CD4-positive, alpha-beta T cell treated with Interleukin-12 subunit alpha and Interleukin-12 subunit beta, for 1 hour (primary cell): ENCODE measurements at regions not wholly inside any gene's neighbourhood (a gene's known extent, or its start where the extent isn't known, plus 50 kb on each side); places are given as distances from the start of the nearest gene placed in this dataset.

Experiments
- DNase-seq: peaks from one replicate; pipeline ENCODE4 v3.0.0-alpha.2; 2020

DNA sequence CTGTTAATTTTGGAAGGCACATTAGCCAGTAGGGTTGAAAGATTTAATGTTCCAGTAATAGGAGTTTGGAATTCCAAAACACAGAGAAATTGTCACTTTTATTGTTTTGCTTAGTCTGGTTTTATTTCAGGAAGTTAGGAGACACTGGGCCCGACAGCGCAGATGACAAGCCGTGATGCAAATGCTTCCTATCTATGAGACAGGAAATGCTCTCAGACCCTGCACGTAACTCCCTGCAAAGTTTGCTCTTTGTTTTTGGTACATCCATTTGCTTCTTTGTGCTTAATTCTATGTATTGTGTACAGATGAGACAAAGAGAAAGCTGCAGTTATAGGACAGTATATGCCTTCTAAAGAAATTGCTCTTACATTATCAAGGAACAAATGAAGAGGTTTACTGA is 201.6 kb upstream of the SGK1 start:
- peak; percentile 37 for DNase-seq

DNA sequence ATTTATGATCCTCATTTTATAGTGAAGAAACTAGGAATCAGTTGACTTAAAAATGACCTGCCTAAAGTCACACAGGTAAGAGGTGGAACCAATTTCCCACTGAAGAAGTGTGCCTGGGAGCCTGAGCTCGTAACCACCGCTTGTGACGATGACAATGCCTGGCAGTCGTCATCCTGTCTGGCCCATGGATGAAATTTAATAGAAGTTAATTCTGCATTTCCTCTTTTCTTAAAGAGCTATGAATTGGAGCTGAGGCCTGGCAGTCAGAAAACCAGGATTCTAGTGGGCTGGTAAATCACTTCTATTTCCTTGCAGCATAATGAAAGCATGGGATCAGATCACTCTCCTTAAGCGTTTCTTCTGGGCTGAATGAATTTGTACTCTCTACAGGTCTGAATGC is 200.0 kb upstream of the SGK1 start:
- no peak for DNase-seq

DNA sequence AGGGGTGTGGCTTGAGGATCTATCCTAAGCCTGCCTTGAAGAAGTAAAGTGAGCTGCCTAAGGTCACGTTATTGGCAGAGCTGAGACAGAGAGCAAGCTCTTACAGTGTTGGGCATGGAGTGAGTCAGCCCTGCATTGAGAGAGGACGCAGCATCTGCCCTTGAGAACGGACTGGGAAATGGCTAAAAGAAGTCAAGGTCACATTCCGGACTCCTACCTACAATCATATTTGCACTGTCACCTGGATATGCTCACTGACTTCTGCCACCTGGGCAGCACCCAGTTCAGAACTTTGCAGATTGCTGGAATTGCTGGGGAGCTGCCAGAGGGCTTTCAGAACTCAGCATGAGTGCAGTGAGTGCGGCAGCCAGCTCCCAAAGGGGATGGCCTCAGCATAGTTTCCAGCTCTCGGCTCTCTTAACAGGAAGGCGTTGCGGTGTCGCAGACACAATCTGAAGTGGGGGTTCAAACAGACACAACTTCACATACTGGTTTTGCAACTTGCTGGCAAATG is 199.3 kb upstream of the SGK1 start:
- no peak for DNase-seq

DNA sequence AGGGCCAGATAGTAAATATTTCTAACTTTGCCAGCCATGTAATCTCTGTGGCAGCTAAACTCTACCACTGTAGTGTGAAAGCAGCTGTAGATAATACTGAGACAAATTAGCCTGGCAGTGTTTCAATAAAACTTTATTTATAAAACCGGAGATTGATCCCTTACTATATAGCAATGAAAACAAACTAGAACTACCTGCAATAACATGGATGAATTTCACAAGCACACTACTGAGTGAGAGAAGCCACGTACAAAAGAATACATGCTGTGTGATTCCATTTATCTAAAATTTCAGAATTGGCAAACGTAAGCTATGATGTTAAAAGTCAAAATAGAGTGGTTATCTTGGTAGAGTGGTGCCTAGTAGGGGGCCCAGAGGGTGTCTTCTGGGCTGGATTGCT is 198.7 kb upstream of the SGK1 start:
- no peak for DNase-seq

DNA sequence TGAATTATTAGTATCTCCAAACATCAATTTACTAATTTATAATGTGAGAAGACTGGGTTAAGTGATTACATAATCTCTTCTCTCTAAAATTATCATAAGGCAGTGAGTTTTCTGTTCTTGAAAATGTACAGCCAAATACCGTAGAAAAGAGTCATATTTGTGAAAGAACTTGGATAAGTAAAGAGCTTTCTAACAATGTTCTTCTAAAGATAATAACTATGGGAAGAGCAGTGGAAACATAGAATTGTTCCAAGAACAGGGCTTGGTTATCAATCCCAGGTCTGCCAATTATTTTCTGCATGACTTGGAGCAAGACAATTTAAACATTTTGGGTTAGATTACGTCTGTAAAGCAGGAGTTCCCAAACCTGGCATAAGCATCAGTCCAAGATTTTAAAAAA is 198.1 kb upstream of the SGK1 start:
- DNase-seq, result no peak

DNA sequence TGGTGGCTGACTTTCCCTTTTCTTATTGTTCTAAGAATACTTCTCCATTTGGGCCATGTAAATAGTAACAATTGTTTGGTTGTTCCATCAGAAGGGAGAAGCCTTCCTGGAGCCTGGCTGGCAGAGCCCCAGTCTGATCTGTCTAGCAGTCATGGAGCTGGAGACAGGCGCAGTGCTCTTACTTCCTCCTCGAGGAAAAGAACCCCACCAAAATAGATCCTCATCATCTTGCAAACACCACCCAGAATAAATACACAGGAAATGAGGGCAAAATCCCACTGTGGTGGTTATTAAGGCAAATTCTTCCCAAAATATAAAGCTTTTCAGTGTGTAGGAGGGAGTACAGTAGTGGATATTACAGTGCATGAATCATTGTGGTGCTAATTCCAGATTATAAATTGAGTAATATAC is 195.1 kb upstream of the SGK1 start:
- no peak for DNase-seq

DNA sequence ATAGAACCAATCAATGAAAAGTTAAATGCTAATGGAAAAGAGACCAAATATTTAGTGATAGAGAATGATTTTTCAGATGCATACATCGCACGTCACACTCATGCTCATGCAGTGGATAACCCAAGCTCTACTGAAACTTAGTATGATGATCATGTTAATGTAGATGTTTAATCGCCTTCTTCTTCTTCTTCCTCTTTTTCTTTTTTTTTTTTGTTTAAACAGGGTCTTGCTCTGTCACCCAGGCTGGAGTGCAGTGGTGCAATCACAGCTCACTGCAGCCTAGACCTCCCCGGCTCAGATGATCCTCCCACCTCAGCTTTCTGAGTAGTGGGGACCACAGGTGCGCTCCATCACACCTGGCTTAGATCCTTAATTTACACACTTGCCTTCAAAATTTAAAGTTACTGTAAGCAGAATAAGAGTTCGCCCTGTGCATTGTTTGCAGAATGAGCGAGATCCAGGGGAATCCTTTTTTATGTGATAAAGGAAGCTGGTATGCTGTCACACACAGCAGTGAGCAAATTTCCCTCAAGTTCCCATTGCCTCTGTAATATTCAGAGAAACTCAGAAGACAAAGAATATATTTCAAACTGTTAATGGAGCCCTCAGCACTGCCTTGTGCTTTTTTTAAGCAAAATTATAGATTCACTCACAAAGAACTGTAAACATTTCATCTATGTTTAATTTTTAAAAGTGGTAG is 194.2 kb upstream of the SGK1 start:
- DNase-seq, result no peak

DNA sequence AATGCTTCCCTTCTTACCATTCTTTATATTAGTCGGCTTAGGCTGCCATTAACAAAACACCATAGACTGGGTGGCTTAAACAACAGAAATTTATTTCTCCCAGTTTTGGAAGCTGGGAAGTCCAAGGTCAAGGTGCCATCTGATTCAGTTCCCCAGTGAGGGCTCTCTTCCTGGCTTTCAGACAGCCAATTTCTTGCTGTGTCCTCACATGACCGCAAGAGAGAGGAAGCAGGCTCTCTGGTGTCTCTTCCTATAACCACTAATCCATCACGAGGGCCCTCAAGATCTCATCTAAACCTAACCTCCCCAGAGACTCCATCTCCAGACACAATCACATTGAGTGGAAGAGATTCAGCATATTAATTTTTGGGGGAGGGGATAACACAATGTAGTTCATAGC is 193.0 kb upstream of the SGK1 start:
- no peak for DNase-seq

DNA sequence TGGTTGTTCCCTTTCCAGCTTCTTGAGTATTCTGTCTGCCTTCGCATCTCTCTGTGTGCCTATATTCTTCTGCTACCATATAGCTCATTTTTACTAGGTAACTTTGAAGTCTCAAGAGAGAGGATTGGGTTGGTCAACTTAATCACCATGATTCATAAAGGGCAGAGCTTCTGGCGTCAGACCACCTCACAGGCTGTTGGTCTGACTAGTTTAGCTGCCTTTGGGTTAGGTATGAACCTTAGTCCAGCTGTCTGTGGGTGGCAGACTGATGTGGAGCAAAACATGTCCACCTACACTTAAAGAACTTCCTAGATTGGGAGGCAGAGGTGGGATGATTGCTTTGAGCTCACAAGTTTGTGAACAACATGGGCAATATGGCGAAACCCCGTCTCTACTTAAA is 192.2 kb upstream of the SGK1 start:
- DNase-seq, result no peak

DNA sequence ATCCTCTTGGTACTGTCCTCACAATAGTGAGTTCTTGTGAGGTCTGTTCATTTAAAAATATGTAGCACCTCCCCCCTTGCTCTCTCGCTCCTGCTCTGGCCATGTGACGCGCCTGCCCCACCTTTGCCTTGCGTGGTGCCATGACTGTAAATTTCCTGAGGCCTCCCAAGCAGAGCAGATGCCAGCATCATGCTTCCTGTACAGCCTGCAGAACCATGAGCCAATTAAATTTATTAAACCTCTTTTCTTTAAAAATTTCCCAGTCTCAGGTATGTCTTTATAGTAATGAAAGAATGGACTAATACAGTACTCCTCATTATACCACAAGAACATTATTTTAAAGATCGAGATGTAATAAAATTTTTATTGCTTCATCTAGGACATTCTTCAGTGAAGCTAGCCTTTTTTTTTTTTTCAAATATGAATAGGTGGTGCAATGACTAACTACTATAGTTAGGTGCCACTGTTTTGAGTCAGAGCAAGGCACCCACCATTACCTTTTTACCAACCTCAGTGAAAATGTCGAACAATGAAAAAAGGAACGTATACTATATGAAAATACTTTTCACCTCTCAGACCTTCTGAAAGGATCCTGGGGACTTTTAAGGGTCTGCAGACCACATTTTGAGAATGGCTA is 191.1 kb upstream of the SGK1 start:
- DNase-seq, result no peak

DNA sequence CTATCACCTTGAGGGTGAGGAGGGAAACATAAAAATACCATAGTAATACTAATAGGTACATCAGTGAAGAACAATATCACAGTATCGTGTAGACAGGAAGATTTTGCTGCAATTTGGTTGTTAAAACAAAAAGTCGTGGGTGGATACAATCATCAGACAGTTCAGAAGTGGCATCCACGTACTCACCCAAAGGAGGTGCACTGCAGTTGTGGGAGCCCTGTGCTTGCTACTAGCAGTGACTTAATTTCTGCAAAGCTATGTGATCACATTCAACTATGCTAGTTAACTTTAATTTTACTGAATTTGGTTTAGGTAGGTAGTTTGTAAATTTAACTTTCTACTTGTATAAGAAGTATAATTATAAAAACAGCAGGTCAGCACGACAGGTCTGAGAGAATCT is 188.2 kb upstream of the SGK1 start:
- DNase-seq, result no peak

DNA sequence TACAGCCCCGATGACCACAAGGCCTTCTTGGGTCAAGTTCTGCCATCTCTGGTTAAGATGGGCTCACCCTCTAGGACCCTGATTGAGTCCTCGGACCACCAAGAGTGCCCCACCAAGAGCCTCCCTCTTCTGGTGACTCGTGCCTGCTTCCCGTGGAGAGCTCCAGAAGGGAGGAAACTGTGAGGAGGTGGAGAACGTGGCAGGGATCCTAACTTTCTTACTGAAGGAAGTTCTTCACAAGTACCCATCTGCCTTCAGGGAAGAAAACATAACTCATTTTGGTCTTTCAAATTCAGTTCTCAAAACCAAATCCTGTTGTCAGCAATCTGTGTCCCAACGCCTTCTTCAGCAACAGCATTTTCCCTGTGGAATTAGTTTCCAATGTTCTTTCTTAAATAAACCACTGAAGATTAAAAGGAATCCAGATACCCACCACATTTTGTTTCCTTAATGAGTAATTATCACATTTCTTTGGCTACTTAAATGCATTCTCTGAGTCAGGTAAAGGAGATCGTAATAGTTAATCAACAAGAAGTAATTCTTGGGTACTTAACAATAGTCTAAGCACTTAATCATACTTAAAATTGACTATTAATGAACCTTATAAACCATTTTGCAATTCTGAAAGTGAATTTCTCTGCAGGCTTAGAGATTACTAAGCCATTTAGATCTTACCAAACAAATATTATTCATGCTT is 185.8 kb upstream of the SGK1 start:
- DNase-seq, result no peak

DNA sequence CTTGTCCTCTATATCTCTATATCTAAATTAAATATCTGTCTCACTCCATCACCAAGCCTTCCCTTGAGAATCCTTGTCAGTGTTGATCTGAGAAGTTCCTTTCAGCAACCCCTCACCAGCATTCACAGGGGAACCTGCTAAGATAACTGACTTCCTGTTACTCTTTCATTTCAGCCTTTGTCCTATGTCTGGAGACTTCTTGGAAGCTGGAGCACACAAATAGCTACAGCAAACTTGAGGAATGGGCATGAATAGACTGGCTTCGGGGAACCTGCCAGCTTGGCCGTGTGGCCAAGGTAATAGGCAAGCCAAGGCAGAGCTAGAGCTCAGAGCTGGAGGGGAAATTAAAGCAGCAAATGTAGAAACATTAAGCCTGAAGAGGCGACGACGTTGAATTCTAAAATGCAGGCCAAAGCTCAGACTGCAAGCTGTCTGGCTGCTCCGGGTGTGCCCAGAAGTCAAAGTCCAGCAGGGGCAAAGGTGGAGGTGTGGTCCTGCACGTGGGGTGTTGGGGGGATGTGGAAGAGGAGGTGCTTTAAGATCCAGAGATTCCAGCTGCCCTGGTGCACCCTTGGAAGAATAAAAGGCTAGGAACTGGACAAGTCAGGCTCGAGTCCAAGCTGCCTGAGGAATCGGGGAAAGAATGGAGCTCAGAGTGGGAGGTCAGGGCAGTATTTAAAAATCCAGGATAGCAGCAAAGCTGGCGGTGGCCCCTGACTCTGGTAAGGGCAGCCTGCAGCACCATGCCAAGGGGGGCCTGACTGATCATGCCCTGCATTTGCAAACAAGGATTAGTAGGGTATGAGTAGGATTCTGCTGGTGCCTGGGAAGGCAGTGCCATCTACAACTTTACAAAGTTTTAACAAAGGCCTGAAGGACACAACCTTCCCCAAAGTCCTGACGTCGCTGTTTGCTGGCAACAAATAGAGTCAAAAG is 185.0 kb upstream of the SGK1 start:
- DNase-seq, result no peak

DNA sequence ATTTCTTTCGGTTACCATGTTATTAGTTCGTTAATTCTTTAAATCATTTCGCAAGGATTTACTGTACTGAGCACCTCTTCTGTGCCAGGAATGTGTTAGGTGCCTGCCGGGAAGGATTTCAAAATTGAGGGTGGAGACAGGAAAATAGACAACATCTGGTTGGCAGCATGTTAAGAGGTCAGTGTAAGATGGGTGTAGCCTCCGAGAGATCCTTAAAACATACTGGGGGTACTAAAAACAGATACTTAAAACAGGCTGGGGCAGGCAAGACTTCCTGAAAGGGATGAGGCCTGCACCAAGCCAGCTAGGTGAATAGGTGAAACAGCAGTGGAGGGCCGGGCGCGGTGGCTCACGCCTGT is 178.0 kb upstream of the SGK1 start:
- no peak for DNase-seq

DNA sequence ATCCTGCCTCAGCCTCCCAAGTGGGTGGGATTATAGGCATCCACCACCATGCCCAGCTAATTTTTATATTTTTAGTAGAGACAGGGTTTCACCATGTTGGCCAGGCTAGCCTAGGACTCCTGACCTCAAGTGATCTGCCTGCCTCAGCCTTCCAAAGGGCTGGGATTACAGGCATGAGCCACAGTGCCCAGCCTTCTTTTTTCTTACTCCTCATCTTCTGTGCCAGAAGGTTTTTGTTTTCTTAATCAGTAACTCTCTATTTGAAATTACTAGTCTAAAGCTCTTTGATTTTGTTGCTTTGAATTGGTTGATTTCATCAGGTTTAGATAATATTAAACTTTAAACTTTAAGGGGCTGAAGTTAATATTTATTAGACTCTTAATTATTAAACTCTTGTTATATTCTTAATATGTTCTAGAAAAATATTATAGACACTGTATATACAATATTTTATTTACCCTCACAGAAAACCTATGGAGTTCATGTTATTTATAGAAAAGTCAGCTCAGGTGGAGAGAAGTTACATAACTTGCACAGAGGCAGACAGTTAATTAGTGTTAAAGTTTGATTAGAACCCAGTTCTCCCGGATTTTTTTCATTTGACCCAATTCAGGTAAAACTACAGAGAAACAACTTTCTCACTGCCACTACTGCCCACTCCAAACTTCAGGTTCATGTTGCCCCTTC is 177.4 kb upstream of the SGK1 start:
- DNase-seq, result no peak

DNA sequence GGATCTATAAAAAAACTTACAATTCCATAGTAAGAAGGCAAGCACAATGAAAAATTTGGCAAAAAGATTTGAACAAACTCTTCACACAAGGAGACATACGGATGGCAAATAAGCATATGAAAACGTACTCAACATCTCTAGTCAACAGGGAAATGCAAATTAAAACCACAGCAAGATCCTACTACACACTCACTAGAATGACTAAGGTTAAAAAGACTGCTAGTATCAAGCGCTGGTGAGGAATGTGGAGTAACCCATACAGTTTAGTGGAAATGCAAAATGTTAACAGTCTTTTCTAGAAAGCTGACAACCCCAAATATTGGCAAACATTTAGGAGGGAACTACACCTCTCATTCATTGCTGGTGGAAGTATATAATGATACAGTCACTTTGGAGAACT is 175.9 kb upstream of the SGK1 start:
- DNase-seq, result no peak

DNA sequence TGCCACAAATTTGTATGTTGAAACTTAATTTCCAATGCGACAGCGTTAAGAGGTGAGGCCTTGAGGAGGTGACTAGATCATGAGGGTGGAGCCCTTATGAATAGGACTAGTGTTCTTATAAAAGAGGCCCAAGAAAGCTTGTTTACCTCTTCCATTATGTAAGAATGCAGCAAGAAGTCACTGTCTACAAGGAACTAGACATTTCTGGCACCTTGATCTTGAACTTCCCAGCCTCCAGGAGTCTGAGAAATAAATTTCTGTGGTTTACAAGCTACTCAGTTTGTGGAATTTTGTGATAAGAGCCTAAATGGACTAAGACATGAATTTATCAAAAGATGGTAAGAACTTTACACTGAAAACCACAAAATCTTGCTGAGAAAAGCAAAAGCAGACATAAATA is 173.6 kb upstream of the SGK1 start:
- DNase-seq, result no peak

DNA sequence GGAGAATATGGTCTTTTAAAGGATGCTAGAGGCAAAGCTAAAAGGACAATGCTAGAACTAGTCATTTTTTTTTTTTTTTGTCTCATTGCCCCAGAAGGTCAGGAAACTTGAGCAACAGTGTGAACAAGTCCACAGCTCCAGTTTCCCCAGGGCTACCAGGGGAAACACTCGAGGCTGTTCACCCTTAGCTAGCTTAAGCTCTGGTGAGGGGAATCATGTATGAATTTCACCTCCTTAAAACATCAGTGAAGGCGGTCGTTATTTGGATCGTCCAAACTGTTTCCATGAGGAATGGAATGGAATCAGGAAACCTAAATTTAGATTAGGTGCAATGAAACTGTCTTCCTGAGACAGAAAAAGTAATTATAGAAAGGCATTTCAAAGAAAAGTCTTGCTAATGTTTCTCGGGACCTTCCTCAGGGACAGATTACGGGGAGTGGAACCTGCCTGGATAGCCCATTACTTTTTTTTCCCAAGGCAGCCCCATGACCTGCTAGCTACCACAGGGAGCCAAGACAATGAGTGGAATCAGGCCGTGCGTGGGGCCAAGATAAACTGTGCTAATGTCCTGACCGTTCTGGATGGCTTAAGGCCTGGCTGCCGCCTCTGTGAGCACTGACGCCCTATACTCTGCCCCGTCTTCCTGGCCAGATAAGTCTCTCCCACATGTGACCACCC is 164.8 kb upstream of the SGK1 start:
- DNase-seq, result no peak

DNA sequence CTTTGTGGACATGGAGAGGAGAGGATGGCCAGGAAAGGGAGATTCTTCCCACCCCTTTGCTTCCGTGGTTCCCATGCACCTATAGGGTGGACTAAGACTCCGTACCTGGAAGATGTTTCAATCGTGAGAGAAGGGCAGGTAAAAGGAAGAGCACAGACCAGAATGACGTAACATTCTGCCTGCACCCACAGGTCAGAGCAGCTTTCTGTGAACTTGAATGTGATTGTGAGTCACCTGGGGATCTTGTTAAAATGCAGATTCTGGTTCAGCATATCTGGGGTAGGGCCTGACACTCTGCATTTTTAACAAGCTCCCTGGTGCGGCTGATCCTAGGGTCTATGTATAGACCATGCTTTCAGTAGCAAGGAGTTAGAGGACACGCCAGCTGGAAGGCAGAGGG is 164.1 kb upstream of the SGK1 start:
- no peak for DNase-seq

DNA sequence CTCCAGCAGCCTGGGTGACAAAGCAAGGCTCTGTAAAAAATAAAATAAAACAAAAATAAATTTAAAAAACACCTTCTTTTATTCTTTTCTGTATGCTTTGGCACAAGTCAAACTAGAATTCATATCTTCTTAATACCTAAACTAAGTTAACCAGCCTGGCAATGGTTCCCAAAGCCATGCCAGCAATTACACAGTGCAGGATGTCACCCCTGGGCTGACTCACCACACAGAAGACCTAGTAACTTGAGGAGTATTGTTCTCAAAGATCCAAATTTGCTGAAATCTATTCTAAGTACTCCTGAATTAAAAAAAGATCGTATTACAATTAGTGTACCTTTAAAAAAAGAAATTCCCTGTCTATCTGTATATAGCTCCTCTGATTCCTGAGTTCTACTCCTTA is 162.7 kb upstream of the SGK1 start:
- no peak for DNase-seq

DNA sequence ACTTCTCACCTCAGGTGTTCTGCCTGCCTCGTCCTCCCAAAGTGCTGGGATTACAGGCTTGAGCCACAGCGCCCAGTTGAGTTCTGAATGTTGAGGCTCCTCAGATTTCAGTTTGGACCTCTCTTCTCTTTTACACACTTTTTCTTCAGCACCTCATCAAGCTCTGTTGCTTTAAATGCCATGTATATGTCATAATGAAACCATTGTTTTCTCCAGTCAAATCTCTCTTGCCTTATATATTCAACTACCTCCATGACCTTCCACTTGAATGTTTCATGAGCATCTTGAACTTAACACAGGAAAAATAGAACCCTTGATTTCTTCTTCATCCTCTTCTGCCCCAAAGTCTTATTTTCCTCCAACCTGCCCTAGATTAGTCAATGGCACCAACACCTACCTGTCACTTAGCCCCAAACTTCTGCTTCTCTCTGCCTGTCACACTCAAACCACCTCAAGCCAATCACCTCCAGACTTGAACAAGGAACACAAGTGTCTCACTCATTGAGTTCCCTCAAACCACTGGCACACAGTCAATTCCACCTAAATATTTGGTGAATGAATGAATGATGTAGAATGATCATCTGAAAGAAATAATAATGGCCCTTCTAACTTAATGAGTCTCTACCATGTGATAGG is 161.0 kb upstream of the SGK1 start:
- no peak for DNase-seq
